HG02938 (cell line): ENCODE measurements at regions not wholly inside any gene's neighbourhood (a gene's known extent, or its start where the extent isn't known, plus 50 kb on each side); places are given as distances from the start of the nearest gene placed in this dataset.

Experiments
- ATAC-seq: cut with Tn5 transposase; IDR thresholded peaks from one replicate; pipeline ENCODE4 v1.9.1; 2021; ENCODE audit warnings: mild to moderate bottlenecking, moderate library complexity; ENCODE audit not compliant: unreplicated experiment

- no peak for ATAC-seq
These were observed 177.0 kb upstream of the RBMS1 start for GRCh38 chr2:160670618-160671017.

GRCh38 chr2:160672211-160672610, 178.6 kb upstream of the RBMS1 start:
- no peak for ATAC-seq

- ATAC-seq = no peak
These were observed 180.6 kb upstream of the RBMS1 start for GRCh38 chr2:160674146-160674750.

GRCh38 chr2:160679686-160680085, 186.1 kb upstream of the RBMS1 start:
- no peak for ATAC-seq

- ATAC-seq = no peak
These were observed 186.7 kb upstream of the RBMS1 start for GRCh38 chr2:160680294-160680693.

- no peak for ATAC-seq
These were observed 187.4 kb upstream of the RBMS1 start for GRCh38 chr2:160680974-160681373.

GRCh38 chr2:160683206-160683605, 189.6 kb upstream of the RBMS1 start:
- no peak for ATAC-seq

- no peak for ATAC-seq
These were observed 194.0 kb upstream of the RBMS1 start for GRCh38 chr2:160687629-160688028.

- ATAC-seq = no peak
These were observed 195.8 kb upstream of the RBMS1 start for GRCh38 chr2:160689441-160689840.

- ATAC-seq = no peak
These were observed 200.6 kb upstream of the RBMS1 start for GRCh38 chr2:160694221-160694620.

- no peak for ATAC-seq
These were observed 201.0 kb upstream of the RBMS1 start for GRCh38 chr2:160694631-160695030.

- ATAC-seq = no peak
These were observed 201.9 kb upstream of the RBMS1 start for GRCh38 chr2:160695402-160696086.

GRCh38 chr2:160696087-160696452, 202.5 kb upstream of the RBMS1 start:
- ATAC-seq = no peak

- no peak for ATAC-seq
These were observed 204.2 kb upstream of the RBMS1 start for GRCh38 chr2:160697817-160698216.

- ATAC-seq = no peak
These were observed 206.6 kb upstream of the RBMS1 start for GRCh38 chr2:160700021-160700814.

- ATAC-seq = no peak
These were observed 208.2 kb upstream of the RBMS1 start for GRCh38 chr2:160701822-160702221.

GRCh38 chr2:160702754-160703153, 209.1 kb upstream of the RBMS1 start:
- ATAC-seq = no peak

- ATAC-seq = peak; percentile 88
These were observed 210.3 kb upstream of the RBMS1 start for GRCh38 chr2:160703648-160704585.

GRCh38 chr2:160715428-160715827, 221.8 kb upstream of the RBMS1 start:
- ATAC-seq = no peak

- no peak for ATAC-seq
These were observed 225.5 kb upstream of the RBMS1 start for GRCh38 chr2:160719116-160719515.

- no peak for ATAC-seq
These were observed 226.5 kb upstream of the RBMS1 start for GRCh38 chr2:160720098-160720497.
